Neural progenitor cell (in vitro differentiated cells): ENCODE measurements at regions not wholly inside any gene's neighbourhood (a gene's known extent, or its start where the extent isn't known, plus 50 kb on each side); places are given as distances from the start of the nearest gene placed in this dataset.

Source experiments
- DNase-seq: peaks from one replicate; pipeline ENCODE4 v3.0.0-alpha.2; 2016; ENCODE audit warnings: low spot score
- H2AFZ ChIP-seq: fragments of 200-600 bp; sonication (generic); replicated peaks from 2 replicates; pipeline ENCODE4 v1.6.1; 2016; ENCODE audit warnings: antibody characterized with exemption
- H3F3A ChIP-seq: fragments of 200-600 bp; sonication (generic); 2 replicates; pipeline ENCODE4 v1.6.1; 2016; ENCODE audit warnings: antibody characterized with exemption, low read depth
- H3K27ac ChIP-seq: fragments of 200-600 bp; sonication (generic); 2 replicates; pipeline ENCODE4 v1.5.1; 2016; ENCODE audit warnings: mild to moderate bottlenecking
- H3K27me3 ChIP-seq: fragments of 200-600 bp; sonication (generic); 2 replicates; pipeline ENCODE4 v1.6.1; 2016; ENCODE audit warnings: mild to moderate bottlenecking, moderate library complexity
- H3K36me3 ChIP-seq: fragments of 200-600 bp; sonication (generic); 2 replicates; pipeline ENCODE4 v1.5.1; 2016
- H3K4me1 ChIP-seq: fragments of 200-600 bp; sonication (generic); 2 replicates; pipeline ENCODE4 v1.6.1; 2016; ENCODE audit warnings: mixed run types
- H3K4me2 ChIP-seq: fragments of 200-600 bp; sonication (generic); 2 replicates; pipeline ENCODE4 v1.6.1; 2016
- H3K4me3 ChIP-seq: fragments of 200-600 bp; sonication (generic); 2 replicates; pipeline ENCODE4 v1.5.1; 2016
- H3K79me2 ChIP-seq: fragments of 200-600 bp; sonication (generic); 2 replicates; pipeline ENCODE4 v1.6.1; 2016; ENCODE audit warnings: low read depth
- H3K9ac ChIP-seq: fragments of 200-600 bp; sonication (generic); 2 replicates; pipeline ENCODE4 v1.6.1; 2016
- H3K9me3 ChIP-seq: fragments of 200-600 bp; sonication (generic); 2 replicates; pipeline ENCODE4 v1.5.1; 2016; ENCODE audit warnings: low read depth
- H4K20me1 ChIP-seq: fragments of 200-600 bp; sonication (generic); 2 replicates; pipeline ENCODE4 v1.6.1; 2016; ENCODE audit warnings: low read depth
- H3K27ac Mint-ChIP-seq: 3 replicates; pipeline ENCODE4 v1.8.0; 2021; ENCODE audit warnings: mixed read lengths
- H3K27me3 Mint-ChIP-seq: 2 replicates; pipeline ENCODE4 v1.8.0; 2022; ENCODE audit warnings: low read depth, mild to moderate bottlenecking, inconsistent platforms, moderate library complexity, mixed read lengths; ENCODE audit not compliant: insufficient read depth
- H3K36me3 Mint-ChIP-seq: 3 replicates; pipeline ENCODE4 v1.8.0; 2021; ENCODE audit warnings: mixed read lengths
- H3K4me1 Mint-ChIP-seq: 3 replicates; pipeline ENCODE4 v1.8.0; 2021; ENCODE audit warnings: mixed read lengths
- H3K4me3 Mint-ChIP-seq: 3 replicates; pipeline ENCODE4 v1.8.0; 2021; ENCODE audit warnings: mild to moderate bottlenecking, moderate library complexity, mixed read lengths
- H3K9me3 Mint-ChIP-seq: 3 replicates; pipeline ENCODE4 v1.8.0; 2020; ENCODE audit warnings: mixed read lengths
- EZH2 ChIP-seq: fragments of 200-600 bp; sonication (generic); IDR thresholded peaks from 2 replicates; pipeline ENCODE4 v1.6.1; 2017; ENCODE audit warnings: antibody characterized with exemption, mild to moderate bottlenecking, moderate library complexity
- EZH2phosphoT487 ChIP-seq: fragments of 200-600 bp; sonication (generic); IDR thresholded peaks from 2 replicates; pipeline ENCODE4 v1.6.1; 2017; ENCODE audit warnings: antibody characterized with exemption
- TF ChIP-seq, protein P1 (sequence below): fragments of 200-600 bp; sonication (generic); IDR thresholded peaks from 2 replicates; pipeline ENCODE4 v1.5.1; 2017; ENCODE audit warnings: antibody characterized with exemption, mild to moderate bottlenecking

- H3K36me3 Mint-ChIP-seq = no peaks in the 10 kb centered on the region
Observed at GRCh38 chr14:65290830-65291229, 121.7 kb upstream of the FUT8 start.

GRCh38 chr14:65291531-65291930, 121.0 kb upstream of the FUT8 start:
- no peaks in the 10 kb centered on the region for H3K36me3 ChIP-seq
- no peaks in the 10 kb centered on the region for H3K9me3 Mint-ChIP-seq
- no peak overlapping the region for H2AFZ ChIP-seq
- no peak overlapping the region for H3K4me3 ChIP-seq
- TF ChIP-seq EZH2 = no peak
- TF ChIP-seq, protein P1, sequence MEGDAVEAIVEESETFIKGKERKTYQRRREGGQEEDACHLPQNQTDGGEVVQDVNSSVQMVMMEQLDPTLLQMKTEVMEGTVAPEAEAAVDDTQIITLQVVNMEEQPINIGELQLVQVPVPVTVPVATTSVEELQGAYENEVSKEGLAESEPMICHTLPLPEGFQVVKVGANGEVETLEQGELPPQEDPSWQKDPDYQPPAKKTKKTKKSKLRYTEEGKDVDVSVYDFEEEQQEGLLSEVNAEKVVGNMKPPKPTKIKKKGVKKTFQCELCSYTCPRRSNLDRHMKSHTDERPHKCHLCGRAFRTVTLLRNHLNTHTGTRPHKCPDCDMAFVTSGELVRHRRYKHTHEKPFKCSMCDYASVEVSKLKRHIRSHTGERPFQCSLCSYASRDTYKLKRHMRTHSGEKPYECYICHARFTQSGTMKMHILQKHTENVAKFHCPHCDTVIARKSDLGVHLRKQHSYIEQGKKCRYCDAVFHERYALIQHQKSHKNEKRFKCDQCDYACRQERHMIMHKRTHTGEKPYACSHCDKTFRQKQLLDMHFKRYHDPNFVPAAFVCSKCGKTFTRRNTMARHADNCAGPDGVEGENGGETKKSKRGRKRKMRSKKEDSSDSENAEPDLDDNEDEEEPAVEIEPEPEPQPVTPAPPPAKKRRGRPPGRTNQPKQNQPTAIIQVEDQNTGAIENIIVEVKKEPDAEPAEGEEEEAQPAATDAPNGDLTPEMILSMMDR = no peak
- TF ChIP-seq EZH2phosphoT487 = no peak
- no peaks in the 10 kb centered on the region for H3K36me3 Mint-ChIP-seq
- H3K4me1 Mint-ChIP-seq = peaks cover 11% of the 10 kb centered on the region
- H3K9me3 ChIP-seq = no peaks in the 10 kb centered on the region
- no peak overlapping the region for H3K9ac ChIP-seq
- H3F3A ChIP-seq = no peaks in the 10 kb centered on the region
- no peaks in the 10 kb centered on the region for H4K20me1 ChIP-seq
- H3K27ac Mint-ChIP-seq = no peak overlapping the region
- DNase-seq = no peak
- no peaks in the 10 kb centered on the region for H3K27me3 ChIP-seq
- no peak overlapping the region for H3K4me3 Mint-ChIP-seq
- H3K27ac ChIP-seq = no peak overlapping the region
- peaks cover 8% of the 10 kb centered on the region for H3K4me1 ChIP-seq
- no peaks in the 10 kb centered on the region for H3K79me2 ChIP-seq
- H3K4me2 ChIP-seq = no peak overlapping the region
- no peaks in the 10 kb centered on the region for H3K27me3 Mint-ChIP-seq

More at GRCh38 chr14:65290830-65291229, 121.7 kb upstream of the FUT8 start:
- TF ChIP-seq EZH2phosphoT487 (no peak), EZH2 (no peak)
- TF ChIP-seq, protein P1 = no peak
- no peaks in the 10 kb centered on the region for H3K27me3 ChIP-seq
- H3K4me3 ChIP-seq = no peak overlapping the region
- no peaks in the 10 kb centered on the region for H3K36me3 ChIP-seq
- DNase-seq = no peak
- no peak overlapping the region for H3K27ac ChIP-seq
- no peaks in the 10 kb centered on the region for H3K9me3 ChIP-seq
- H3K27ac Mint-ChIP-seq = no peak overlapping the region
- peaks cover 13% of the 10 kb centered on the region for H3K4me1 Mint-ChIP-seq
- H4K20me1 ChIP-seq = no peaks in the 10 kb centered on the region
- H3K9ac ChIP-seq = no peak overlapping the region
- H3K79me2 ChIP-seq = no peaks in the 10 kb centered on the region
- H3K4me1 ChIP-seq = peaks cover 11% of the 10 kb centered on the region
- no peak overlapping the region for H3K4me3 Mint-ChIP-seq
- H2AFZ ChIP-seq = no peak overlapping the region
- H3K9me3 Mint-ChIP-seq = no peaks in the 10 kb centered on the region
- H3F3A ChIP-seq = no peaks in the 10 kb centered on the region
- no peak overlapping the region for H3K4me2 ChIP-seq
- H3K27me3 Mint-ChIP-seq = no peaks in the 10 kb centered on the region

DNA sequence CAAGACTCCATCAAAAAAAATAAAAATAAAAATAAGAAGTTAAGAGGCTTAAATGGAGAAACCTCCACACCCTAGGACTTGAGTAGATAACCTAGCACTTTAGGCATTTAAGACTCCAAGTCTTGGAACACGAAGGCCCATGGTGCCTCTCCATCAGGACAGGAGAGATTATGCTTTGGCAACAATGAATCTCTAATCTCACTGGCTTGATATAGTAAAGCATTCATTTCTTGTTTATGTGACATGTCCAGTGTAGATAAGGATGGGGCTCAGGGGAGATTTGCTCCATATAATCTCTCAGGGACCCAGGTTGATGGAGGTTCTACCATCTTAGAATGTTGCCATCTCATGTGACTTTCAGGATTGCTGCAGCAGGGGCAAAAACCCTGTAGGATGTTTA, 117.7 kb upstream of the FUT8 start:
- TF ChIP-seq EZH2 (no peak), EZH2phosphoT487 (no peak)
- TF ChIP-seq, protein P1 = no peak
- Histone ChIP-seq H4K20me1 (no peaks in the 10 kb centered on the region), H3K79me2 (no peaks in the 10 kb centered on the region), H3K4me1 (no peaks in the 10 kb centered on the region), H3K9ac (no peak overlapping the region), H3K9me3 (no peaks in the 10 kb centered on the region), H3K4me3 (no peak overlapping the region), H3K27ac (no peak overlapping the region), H3K36me3 (no peaks in the 10 kb centered on the region), H2AFZ (no peak overlapping the region), H3K4me2 (no peak overlapping the region), H3F3A (no peaks in the 10 kb centered on the region), H3K27me3 (no peaks in the 10 kb centered on the region)
- no peak overlapping the region for H3K4me3 Mint-ChIP-seq
- H3K9me3 Mint-ChIP-seq = no peaks in the 10 kb centered on the region
- H3K36me3 Mint-ChIP-seq = no peaks in the 10 kb centered on the region
- H3K4me1 Mint-ChIP-seq = no peaks in the 10 kb centered on the region
- no peak overlapping the region for H3K27ac Mint-ChIP-seq
- DNase-seq = no peak
- H3K27me3 Mint-ChIP-seq = peaks cover 2% of the 10 kb centered on the region
